Hepatocyte (in vitro differentiated cells): ENCODE measurements at regions not wholly inside any gene's neighbourhood (a gene's known extent, or its start where the extent isn't known, plus 50 kb on each side); places are given as distances from the start of the nearest gene placed in this dataset.

Source experiments
- DNase-seq: peaks from one replicate; pipeline ENCODE4 v3.0.0-alpha.2; 2016; ENCODE audit warnings: low spot score
- H2AFZ ChIP-seq: fragments of 200-600 bp; sonication (generic); 2 replicates; pipeline ENCODE4 v1.6.0; 2016; ENCODE audit warnings: antibody characterized with exemption, mild to moderate bottlenecking
- H3K27ac ChIP-seq: fragments of 200-600 bp; sonication (generic); 2 replicates; pipeline ENCODE4 v1.5.1; 2016; ENCODE audit warnings: mild to moderate bottlenecking
- H3K27me3 ChIP-seq: fragments of 200-600 bp; sonication (generic); 2 replicates; pipeline ENCODE4 v1.6.1; 2016
- H3K36me3 ChIP-seq: fragments of 200-600 bp; sonication (generic); replicated peaks from 2 replicates; pipeline ENCODE4 v1.5.1; 2016; ENCODE audit warnings: low read depth; ENCODE audit not compliant: insufficient read depth
- H3K4me1 ChIP-seq: fragments of 200-600 bp; sonication (generic); 2 replicates; pipeline ENCODE4 v1.5.1; 2016; ENCODE audit warnings: mild to moderate bottlenecking, moderate library complexity; ENCODE audit not compliant: insufficient read depth
- H3K4me2 ChIP-seq: fragments of 200-600 bp; sonication (generic); 2 replicates; pipeline ENCODE4 v1.6.0; 2016
- H3K4me3 ChIP-seq: fragments of 200-600 bp; sonication (generic); 2 replicates; pipeline ENCODE4 v1.5.1; 2016; ENCODE audit warnings: mild to moderate bottlenecking
- H3K79me2 ChIP-seq: fragments of 200-600 bp; sonication (generic); 2 replicates; pipeline ENCODE4 v1.6.0; 2017; ENCODE audit warnings: mild to moderate bottlenecking
- H3K9me2 ChIP-seq: fragments of 200-600 bp; sonication (generic); replicated peaks from 2 replicates; pipeline ENCODE4 v1.6.0; 2017; ENCODE audit warnings: mild to moderate bottlenecking; ENCODE audit not compliant: insufficient read depth
- H3K9me3 ChIP-seq: fragments of 200-600 bp; sonication (generic); 2 replicates; pipeline ENCODE4 v1.5.1; 2016; ENCODE audit warnings: low read depth, mild to moderate bottlenecking
- H4K20me1 ChIP-seq: fragments of 200-600 bp; sonication (generic); 2 replicates; pipeline ENCODE4 v1.6.0; 2016; ENCODE audit warnings: mild to moderate bottlenecking; ENCODE audit not compliant: insufficient read depth, poor library complexity, severe bottlenecking
- CTCF ChIP-seq: fragments of 200-600 bp; sonication (generic); IDR thresholded peaks from 2 replicates; pipeline ENCODE4 v1.5.1; 2016; ENCODE audit warnings: antibody characterized with exemption, mild to moderate bottlenecking; ENCODE audit not compliant: poor library complexity
- EZH2 ChIP-seq: fragments of 200-600 bp; sonication (generic); IDR thresholded peaks from 2 replicates; pipeline ENCODE4 v1.6.1; 2016; ENCODE audit warnings: antibody characterized with exemption, mild to moderate bottlenecking, borderline replicate concordance
- EZH2phosphoT487 ChIP-seq: fragments of 200-600 bp; sonication (generic); IDR thresholded peaks from one replicate; pipeline ENCODE4 v1.6.1; 2018; ENCODE audit warnings: antibody characterized with exemption, mild to moderate bottlenecking, low read depth, moderate library complexity; ENCODE audit not compliant: unreplicated experiment, severe bottlenecking

- H4K20me1 ChIP-seq = no peaks in the 10 kb centered on the region
- H3K4me1 ChIP-seq = no peaks in the 10 kb centered on the region
- H3K9me2 ChIP-seq = no peaks in the 10 kb centered on the region
- H3K79me2 ChIP-seq = no peaks in the 10 kb centered on the region
- peaks cover 7% of the 10 kb centered on the region for H3K27me3 ChIP-seq
- H3K4me3 ChIP-seq = no peak overlapping the region
- no peaks in the 10 kb centered on the region for H3K36me3 ChIP-seq
- no peak for DNase-seq
- H3K9me3 ChIP-seq = no peaks in the 10 kb centered on the region
- no peak overlapping the region for H3K4me2 ChIP-seq
- no peak overlapping the region for H3K27ac ChIP-seq
- no peak overlapping the region for H2AFZ ChIP-seq
- TF ChIP-seq EZH2 (no peak), EZH2phosphoT487 (no peak), CTCF (no peak)
Observed at GRCh38 chr10:51023636-51024035, 50.7 kb upstream of the PRKG1 start.
